ENCODE measurements at regions not wholly inside any gene's neighbourhood (a gene's known extent, or its start where the extent isn't known, plus 50 kb on each side); places are given as distances from the start of the nearest gene placed in this dataset.
"Not testable (repeated sequence)": the region's sequence is repeated elsewhere in the genome, so short reads cannot be mapped to it uniquely, and the experiment has no call there.

GRCh38 chr9:28092981-28093936 lies 520.0 kb upstream of the C9orf72 start:
- DNase-seq (ENCODE audit: low read depth in 2 of 2), result no peak

DNA sequence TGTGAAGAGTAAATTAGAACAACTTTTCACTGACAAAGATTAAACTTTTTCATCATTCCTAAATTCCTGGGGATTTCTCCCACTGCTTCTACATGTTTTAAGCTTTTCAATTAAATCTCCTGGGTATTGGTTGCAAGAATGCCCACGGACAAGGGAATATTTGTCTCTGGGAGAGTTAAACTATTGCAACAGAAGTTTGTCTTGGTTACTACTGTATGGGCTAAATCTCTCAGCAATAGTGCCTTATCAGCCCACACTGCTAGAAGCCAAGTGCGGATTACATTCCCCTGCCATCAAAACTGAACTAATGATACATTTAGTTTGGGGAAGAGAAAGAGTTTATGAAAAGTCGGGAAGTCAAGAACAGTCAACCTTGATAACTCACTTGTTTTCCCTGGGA lies 528.2 kb upstream of the C9orf72 start:
- no peak for DNase-seq (ENCODE audit: low read depth in 2 of 2)

GRCh38 chr9:28105001-28105400 lies 531.7 kb upstream of the C9orf72 start:
- DNase-seq (ENCODE audit: low read depth in 2 of 2), result no peak

- DNase-seq (ENCODE audit: low read depth in 2 of 2), result no peak
These were observed 546.9 kb upstream of the C9orf72 start for GRCh38 chr9:28120184-28120583.

DNA sequence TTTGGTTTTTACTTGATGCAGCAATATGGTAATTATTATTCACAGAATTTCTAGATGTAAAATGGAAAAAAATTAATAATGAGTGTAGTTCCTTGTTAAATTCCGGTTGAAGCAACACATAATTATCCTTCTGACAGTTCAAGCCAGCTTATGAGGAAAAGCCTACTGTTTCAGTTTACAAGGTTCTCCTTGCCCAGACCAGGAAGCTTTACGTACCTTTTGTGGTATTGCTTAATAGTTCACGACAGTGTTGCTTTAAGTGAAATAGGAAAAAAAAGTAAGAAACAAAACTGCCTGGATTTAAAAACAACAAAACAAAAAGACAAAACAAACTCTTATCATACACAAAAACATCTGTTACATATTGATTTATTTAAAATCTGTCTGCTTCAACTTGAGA lies 547.3 kb upstream of the C9orf72 start:
- no peak for DNase-seq (ENCODE audit: low read depth in 2 of 2)

- no peak for DNase-seq (ENCODE audit: low read depth in 2 of 2)
These were observed 548.1 kb upstream of the C9orf72 start for GRCh38 chr9:28121366-28121765.

- DNase-seq (ENCODE audit: low read depth in 2 of 2), result no peak
These were observed 551.6 kb upstream of the C9orf72 start for GRCh38 chr9:28124917-28125316.

- no peak for DNase-seq (ENCODE audit: low read depth in 2 of 2)
These were observed 553.8 kb upstream of the C9orf72 start for GRCh38 chr9:28127101-28127500.

DNA sequence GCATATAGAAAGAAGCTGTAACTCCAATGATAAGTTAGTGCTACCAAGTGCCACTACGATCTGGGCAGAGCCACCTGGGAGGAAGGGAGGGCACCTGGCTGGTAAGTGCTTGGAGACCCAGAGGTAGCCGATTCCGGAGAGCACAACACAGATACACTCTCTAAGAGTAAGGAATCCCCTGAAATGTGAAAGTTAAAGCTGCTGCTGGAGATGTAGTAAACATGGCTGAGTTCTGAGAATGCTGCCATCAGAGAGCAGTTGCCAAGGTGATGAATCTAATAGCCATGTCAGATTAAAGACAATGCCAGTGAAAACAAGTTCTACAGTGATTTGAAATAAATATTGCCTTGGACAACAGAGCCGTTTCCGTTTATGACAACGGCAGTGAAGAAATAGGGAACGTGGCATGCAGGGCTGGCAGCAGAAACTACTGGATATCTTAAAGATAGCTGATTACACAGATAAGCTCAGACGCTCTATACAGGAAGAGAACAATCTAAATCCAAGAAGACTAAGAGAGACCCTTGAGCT lies 561.2 kb upstream of the C9orf72 start:
- no peak for DNase-seq (ENCODE audit: low read depth in 2 of 2)

- no peak for DNase-seq (ENCODE audit: low read depth in 2 of 2)
These were observed 562.3 kb upstream of the C9orf72 start for GRCh38 chr9:28135549-28135948.

DNA sequence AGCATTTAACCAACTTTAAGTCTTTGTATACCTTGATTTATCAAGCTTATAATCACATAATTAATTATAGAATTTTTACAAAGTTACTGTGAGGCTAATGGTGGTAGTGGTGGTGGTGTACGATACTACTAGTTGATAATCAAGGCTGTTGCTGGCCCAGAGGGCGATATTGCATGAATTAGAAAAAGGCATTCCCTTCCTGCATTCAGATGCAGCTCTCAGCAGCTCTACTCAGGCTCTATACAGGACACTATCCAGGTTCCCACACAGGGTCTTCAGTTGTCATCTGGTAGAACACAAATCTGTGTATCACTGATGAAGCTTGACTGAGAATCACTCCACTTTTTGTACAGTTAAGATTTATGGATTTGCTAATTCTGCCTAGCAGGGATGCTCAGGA lies 562.8 kb upstream of the C9orf72 start:
- DNase-seq (ENCODE audit: low read depth in 2 of 2), result no peak

GRCh38 chr9:28147430-28147829 lies 574.1 kb upstream of the C9orf72 start:
- DNase-seq (ENCODE audit: low read depth in 2 of 2), result not testable (repeated sequence)

- DNase-seq (ENCODE audit: low read depth in 2 of 2), result not testable (repeated sequence)
These were observed 574.8 kb upstream of the C9orf72 start for GRCh38 chr9:28147923-28148597.

DNA sequence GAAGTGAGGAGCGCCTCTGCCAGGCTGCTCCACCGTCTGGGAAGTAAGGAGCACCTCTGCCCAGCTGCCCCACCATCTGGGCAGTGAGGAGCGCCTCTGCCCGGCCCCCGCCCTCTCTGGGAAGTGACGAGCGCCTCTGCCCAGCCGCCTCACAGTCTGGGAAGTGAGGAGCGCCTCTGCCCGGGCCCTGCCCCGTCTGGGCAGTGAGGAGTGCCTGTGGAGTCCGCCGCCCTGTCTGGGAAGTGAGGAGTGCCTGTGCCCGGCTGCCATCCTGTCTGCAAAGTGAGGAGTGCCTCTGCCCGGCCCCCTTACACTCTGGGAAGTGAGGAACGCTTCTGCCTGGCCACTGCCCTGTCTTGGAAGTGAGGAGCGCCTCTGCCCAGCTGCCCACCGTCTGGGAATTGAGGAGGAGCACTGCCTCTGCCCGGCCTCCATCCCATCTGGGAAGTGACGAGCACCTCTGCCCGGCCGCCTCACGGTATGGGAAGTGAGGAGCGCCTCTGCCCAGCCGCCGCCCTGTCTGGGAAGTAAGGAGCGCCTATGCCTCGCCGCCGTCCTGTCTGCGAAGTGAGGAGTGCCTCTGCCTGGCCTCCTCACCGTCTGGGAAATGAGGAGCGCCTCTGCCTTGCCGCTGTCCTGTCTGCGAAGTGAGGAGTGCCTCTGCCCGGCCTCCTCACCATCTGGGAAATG lies 576.2 kb upstream of the C9orf72 start:
- DNase-seq (ENCODE audit: low read depth in 2 of 2), result not testable (repeated sequence)

DNA sequence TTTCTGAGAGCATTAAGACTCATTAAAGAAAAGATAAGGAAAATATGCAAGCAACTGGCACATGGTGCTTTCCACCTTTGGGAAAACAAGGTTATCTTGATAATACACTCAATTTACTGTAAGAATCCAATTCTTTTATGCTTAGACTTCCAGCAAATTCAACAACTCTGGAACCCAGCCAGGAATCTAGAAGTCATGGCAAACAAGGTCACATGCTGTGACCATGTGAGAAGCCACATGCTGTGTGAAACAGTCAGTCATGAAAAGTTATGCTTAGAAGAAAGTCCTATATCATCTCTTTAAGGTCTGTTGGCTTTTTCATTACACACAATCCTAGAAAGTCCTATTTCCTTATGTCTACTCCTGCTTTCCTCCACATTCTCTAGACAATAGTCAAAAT lies 581.8 kb upstream of the C9orf72 start:
- no peak for DNase-seq (ENCODE audit: low read depth in 2 of 2)

- DNase-seq (ENCODE audit: low read depth in 2 of 2), result no peak
These were observed 582.4 kb upstream of the C9orf72 start for GRCh38 chr9:28155671-28156070.

- no peak for DNase-seq (ENCODE audit: low read depth in 2 of 2)
These were observed 585.2 kb upstream of the C9orf72 start for GRCh38 chr9:28158451-28158850.

DNA sequence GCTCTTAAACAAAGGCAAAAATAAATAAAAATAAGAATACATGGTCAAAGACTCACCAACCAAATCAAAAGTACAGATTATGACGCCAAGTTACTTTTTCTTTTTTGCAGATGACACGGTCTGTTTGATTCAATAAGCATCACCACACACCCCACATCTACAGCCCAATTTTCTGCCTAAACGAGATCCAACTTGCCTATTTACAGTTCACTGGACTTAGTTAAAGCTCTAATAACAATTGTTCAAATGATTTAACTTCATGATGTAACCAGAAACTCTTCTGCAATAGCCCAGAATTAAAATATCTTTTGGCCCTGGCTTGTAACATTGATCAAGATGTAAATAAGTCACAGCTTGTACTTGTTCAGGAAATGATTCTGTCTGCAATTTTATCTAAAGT lies 590.3 kb upstream of the C9orf72 start:
- DNase-seq (ENCODE audit: low read depth in 2 of 2), result no peak

- no peak for DNase-seq (ENCODE audit: low read depth in 2 of 2)
These were observed 592.9 kb upstream of the C9orf72 start for GRCh38 chr9:28166179-28166578.

GRCh38 chr9:28177142-28177541 lies 603.9 kb upstream of the C9orf72 start:
- DNase-seq (ENCODE audit: low read depth in 2 of 2), result no peak

DNA sequence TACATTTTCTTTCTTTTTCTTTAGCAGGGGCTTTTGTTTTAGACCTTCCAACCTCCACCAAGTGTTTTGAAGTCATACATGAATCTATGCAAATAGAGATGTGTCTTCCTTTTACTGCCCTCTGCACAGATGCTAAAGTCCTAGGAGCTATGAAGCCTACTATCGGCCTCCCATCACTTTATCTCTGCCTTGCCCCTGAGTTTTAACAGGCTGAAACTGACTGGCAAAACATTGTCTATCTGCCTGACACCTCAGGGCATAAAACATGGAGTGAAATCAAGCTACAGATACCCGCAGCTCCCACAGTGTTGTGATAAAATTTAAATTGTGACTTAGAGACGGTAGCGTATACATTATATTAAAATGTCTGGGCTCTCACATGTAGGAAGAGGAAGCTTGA lies 604.6 kb upstream of the C9orf72 start:
- no peak for DNase-seq (ENCODE audit: low read depth in 2 of 2)

DNA sequence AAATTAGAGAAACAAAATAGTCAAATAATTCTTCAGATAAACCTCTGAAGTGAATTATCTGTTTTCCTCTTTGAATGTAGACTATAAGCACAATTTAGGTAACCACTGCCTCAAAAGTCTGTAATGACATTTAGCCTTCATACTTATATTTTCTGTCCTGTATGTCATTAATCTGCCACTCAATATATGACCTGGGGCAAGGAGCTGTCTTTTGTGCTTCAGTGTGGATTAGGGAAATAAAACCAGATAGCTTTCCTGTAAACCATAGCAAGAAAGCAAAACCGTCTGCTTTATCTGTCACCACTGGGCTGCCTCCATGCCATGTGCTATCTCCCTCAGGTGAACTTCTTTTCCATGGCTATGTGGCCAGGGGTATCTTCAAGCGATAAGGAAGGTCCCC lies 606.6 kb upstream of the C9orf72 start:
- DNase-seq (ENCODE audit: low read depth in 2 of 2), result no peak
